GM12872 (cell line): ENCODE measurements at regions not wholly inside any gene's neighbourhood (a gene's known extent, or its start where the extent isn't known, plus 50 kb on each side); places are given as distances from the start of the nearest gene placed in this dataset.

Source experiments
- CTCF ChIP-seq: IDR thresholded peaks from 3 replicates; pipeline ENCODE4 v1.5.1; 2011; ENCODE audit warnings: low read depth, mild to moderate bottlenecking, low read length, moderate library complexity; ENCODE audit not compliant: insufficient read depth

DNA sequence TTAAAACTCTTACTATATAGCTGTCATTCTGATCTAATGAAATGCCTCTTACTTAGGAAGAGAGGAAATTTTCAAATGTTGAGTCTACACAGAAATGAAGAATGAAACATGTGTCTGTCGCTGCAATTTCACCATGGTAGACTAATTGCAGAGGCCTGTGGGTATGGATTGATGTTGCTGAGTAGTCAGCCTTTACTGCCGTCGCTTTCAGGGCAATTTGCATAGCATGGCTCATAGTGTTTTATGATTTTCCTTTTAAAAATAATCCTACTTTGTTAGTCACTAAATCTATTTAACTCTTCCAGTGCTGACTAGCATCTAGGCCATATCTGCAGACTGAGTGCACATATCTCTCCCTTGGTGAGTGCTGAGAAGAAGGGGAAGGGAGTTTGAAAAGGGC is 819.2 kb downstream of the SATB2 start:
- TF ChIP-seq CTCF = no peak

- TF ChIP-seq CTCF = no peak
These were observed 826.0 kb downstream of the PLCL1 start for GRCh38 chr2:198630384-198630783.

DNA sequence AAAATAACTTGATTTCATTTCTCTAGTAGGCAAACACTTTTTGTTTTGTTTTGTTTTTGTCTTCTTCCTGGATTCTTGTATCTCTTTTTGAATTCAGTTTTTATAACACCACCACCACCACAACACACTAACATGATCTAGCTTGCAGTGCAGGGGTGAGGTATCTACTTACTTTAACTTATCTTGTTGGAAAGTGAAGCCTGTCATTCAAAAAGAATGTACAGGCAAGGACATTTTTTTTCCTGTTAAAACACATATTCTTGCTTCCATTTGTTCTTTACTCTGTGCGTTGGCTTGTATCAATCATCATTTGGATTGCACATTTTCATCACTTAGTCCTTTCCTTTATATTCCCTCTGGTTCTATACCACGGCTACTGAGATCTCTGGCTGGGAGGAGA is 824.2 kb downstream of the PLCL1 start:
- TF ChIP-seq CTCF = no peak

DNA sequence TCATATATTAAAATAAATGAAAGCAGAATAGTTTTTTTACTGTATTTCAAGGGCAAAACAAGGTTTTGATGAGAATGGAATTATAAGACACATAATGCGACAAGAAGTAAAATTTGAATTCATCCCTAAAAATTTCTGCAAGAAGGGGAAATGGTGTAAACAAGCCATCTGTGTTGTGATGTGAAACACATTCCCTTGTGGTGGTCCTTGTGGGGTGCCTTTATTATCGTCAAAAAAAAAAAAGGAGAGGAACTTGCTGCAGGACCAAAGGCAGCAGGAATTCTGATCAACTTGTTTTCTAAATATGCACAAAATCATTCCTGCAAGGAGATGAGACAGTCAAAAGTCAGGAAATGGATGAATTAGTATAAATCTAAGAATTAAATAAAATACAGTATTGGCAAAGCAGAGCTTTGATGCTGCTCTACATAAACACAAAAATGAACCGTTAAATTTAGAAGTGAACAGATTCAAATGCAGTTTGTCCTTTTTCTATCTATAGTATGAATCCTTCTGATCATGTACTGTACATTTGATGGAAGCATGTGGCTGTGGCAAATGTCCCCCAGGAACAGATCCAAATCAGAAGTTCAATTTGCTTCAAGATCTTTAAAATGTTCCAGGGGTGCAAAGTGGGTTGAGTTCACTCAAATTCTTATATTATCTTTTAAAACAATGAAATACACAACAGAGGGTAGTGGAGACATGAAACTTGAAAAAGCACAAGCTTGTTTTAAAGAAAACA is 818.8 kb downstream of the PLCL1 start:
- TF ChIP-seq CTCF = no peak

DNA sequence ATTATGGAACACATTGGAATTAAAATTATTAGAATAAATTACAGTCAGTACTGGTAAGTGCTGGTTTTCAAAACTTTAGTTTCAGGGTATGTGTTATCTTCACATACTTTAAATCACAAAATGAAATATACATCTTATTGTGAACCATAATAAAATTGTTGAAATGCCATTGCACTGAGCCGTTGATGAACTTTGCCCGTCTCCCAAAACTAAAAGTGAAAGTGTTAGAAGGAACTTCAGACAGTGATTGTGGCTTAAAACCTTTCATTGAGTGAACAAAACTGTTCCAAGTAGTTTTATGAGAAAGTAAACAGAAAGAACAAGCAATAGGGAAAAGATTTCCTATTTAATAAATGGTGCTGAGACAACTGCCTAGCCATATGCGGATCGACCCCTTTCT is 811.6 kb downstream of the PLCL1 start:
- TF ChIP-seq CTCF = no peak

- TF ChIP-seq CTCF = no peak
These were observed 806.8 kb downstream of the PLCL1 start for GRCh38 chr2:198611201-198611600.

- no peak for TF ChIP-seq CTCF
These were observed 800.2 kb downstream of the PLCL1 start for GRCh38 chr2:198604599-198604998.
